ENCODE measurements at regions not wholly inside any gene's neighbourhood (a gene's known extent, or its start where the extent isn't known, plus 50 kb on each side); places are given as distances from the start of the nearest gene placed in this dataset.
"Not testable (repeated sequence)": the region's sequence is repeated elsewhere in the genome, so short reads cannot be mapped to it uniquely, and the experiment has no call there.

- no peak for DNase-seq (ENCODE audit: low read depth)
These were observed 1381.5 kb downstream of the SLITRK5 start for GRCh38 chr13:89052699-89053098.

GRCh38 chr13:89053418-89053817, 1382.2 kb downstream of the SLITRK5 start:
- DNase-seq (ENCODE audit: low read depth), result no peak

GRCh38 chr13:89057274-89057673, 1386.1 kb downstream of the SLITRK5 start:
- no peak for DNase-seq (ENCODE audit: low read depth)

GRCh38 chr13:89057862-89058261, 1386.7 kb downstream of the SLITRK5 start:
- DNase-seq (ENCODE audit: low read depth), result no peak

GRCh38 chr13:89061821-89062220, 1390.7 kb downstream of the SLITRK5 start:
- no peak for DNase-seq (ENCODE audit: low read depth)

GRCh38 chr13:89066868-89067466, 1395.8 kb downstream of the SLITRK5 start:
- DNase-seq (ENCODE audit: low read depth), result peak; percentile 17

- DNase-seq (ENCODE audit: low read depth), result no peak
These were observed 1401.8 kb downstream of the SLITRK5 start for GRCh38 chr13:89072979-89073378.

GRCh38 chr13:89076622-89077021, 1405.5 kb downstream of the SLITRK5 start:
- no peak for DNase-seq (ENCODE audit: low read depth)

- no peak for DNase-seq (ENCODE audit: low read depth)
These were observed 1411.5 kb downstream of the SLITRK5 start for GRCh38 chr13:89082623-89083022.

- not testable (repeated sequence) for DNase-seq (ENCODE audit: low read depth)
These were observed 1416.9 kb downstream of the SLITRK5 start for GRCh38 chr13:89088107-89088506.

- no peak for DNase-seq (ENCODE audit: low read depth)
These were observed 1426.8 kb downstream of the SLITRK5 start for GRCh38 chr13:89097994-89098393.

- DNase-seq (ENCODE audit: low read depth), result no peak
These were observed 1442.6 kb downstream of the SLITRK5 start for GRCh38 chr13:89113744-89114143.

- no peak for DNase-seq (ENCODE audit: low read depth)
These were observed 1444.1 kb downstream of the SLITRK5 start for GRCh38 chr13:89115307-89115706.

GRCh38 chr13:89136678-89137077, 1465.5 kb downstream of the SLITRK5 start:
- no peak for DNase-seq (ENCODE audit: low read depth)

GRCh38 chr13:89150362-89150761, 1479.2 kb downstream of the SLITRK5 start:
- peak; percentile 18 for DNase-seq (ENCODE audit: low read depth)

- no peak for DNase-seq (ENCODE audit: low read depth)
These were observed 1482.8 kb downstream of the SLITRK5 start for GRCh38 chr13:89153941-89154340.

- no peak for DNase-seq (ENCODE audit: low read depth)
These were observed 1491.9 kb downstream of the SLITRK5 start for GRCh38 chr13:89163096-89163495.

GRCh38 chr13:89165685-89166084, 1494.5 kb downstream of the SLITRK5 start:
- no peak for DNase-seq (ENCODE audit: low read depth)

GRCh38 chr13:89169951-89170350, 1498.8 kb downstream of the SLITRK5 start:
- DNase-seq (ENCODE audit: low read depth), result no peak

- DNase-seq (ENCODE audit: low read depth), result no peak
These were observed 1509.9 kb downstream of the SLITRK5 start for GRCh38 chr13:89181041-89181440.

GRCh38 chr13:89199138-89199537, 1528.0 kb downstream of the SLITRK5 start:
- peak; percentile 5 for DNase-seq (ENCODE audit: low read depth)

GRCh38 chr13:89204435-89204834, 1533.3 kb downstream of the SLITRK5 start:
- DNase-seq (ENCODE audit: low read depth), result no peak

- no peak for DNase-seq (ENCODE audit: low read depth)
These were observed 1534.8 kb downstream of the SLITRK5 start for GRCh38 chr13:89205856-89206520.

- no peak for DNase-seq (ENCODE audit: low read depth)
These were observed 1541.0 kb downstream of the SLITRK5 start for GRCh38 chr13:89212186-89212585.
